Endothelial cell of umbilical vein (primary cell): ENCODE measurements at regions not wholly inside any gene's neighbourhood (a gene's known extent, or its start where the extent isn't known, plus 50 kb on each side); places are given as distances from the start of the nearest gene placed in this dataset.

Experiments
- BruUV-seq: library from RNA; stranded (reverse); fragments of 400-500 nt; replicated peaks from 2 replicates; lab custom pipeline; 2021; lab: Mats Ljungman, UMichigan
- CTCF ChIA-PET: fragments of 300-600, 350-600 bp; sonication (Branson Sonifier 250); formaldehyde crosslinking; loops from one replicate; lab custom pipeline; 2021; ENCODE audit warnings: antibody characterized with exemption, inconsistent platforms; lab: Charles Lee
- POLR2A ChIA-PET: fragments of 300-600, 350-600 bp; sonication (Branson Sonifier 250); formaldehyde crosslinking; loops from one replicate; lab custom pipeline; 2021; ENCODE audit warnings: antibody characterized with exemption, inconsistent platforms; lab: Charles Lee
- DNase-seq: peaks from one replicate; pipeline ENCODE4 v3.0.0-alpha.2; 2011; ENCODE audit warnings: low read depth, low spot score
- FAIRE-seq: peaks from 2 replicates; lab custom pipeline; 2011; peaks lifted over from hg19 to GRCh38; lab: Jason Lieb, UNC
- H2AFZ ChIP-seq: 2 replicates; pipeline ENCODE4 v1.6.0; 2012; ENCODE audit warnings: low read depth, low read length, control low read depth, inconsistent platforms
- H3K27ac ChIP-seq: 2 replicates; pipeline ENCODE4 v1.5.1; 2011; ENCODE audit warnings: low read depth, mild to moderate bottlenecking, control low read depth, low read length, moderate library complexity; ENCODE audit not compliant: insufficient read depth
- H3K27me3 ChIP-seq, 2 experiments: 2 replicates each; pipeline versions ENCODE4 v1.6.0 to v1.6.1; 2011; ENCODE audit warnings: low read length in 2 of 2, mixed read lengths in 1 of 2; ENCODE audit not compliant: control insufficient read depth in 2 of 2, insufficient read depth in 2 of 2
- H3K36me3 ChIP-seq, 2 experiments: 2 replicates in 1 of 2; 3 replicates in 1 of 2; pipeline ENCODE4 v1.5.1; 2011; ENCODE audit warnings: low read length in 2 of 2, mild to moderate bottlenecking in 1 of 2, moderate library complexity in 1 of 2; ENCODE audit not compliant: control insufficient read depth in 2 of 2, insufficient read depth in 2 of 2; ENCODE audit errors: extremely low read depth in 1 of 2
- H3K4me1 ChIP-seq: 3 replicates; pipeline ENCODE4 v1.5.1; 2011; ENCODE audit warnings: mild to moderate bottlenecking, low read length; ENCODE audit not compliant: control insufficient read depth, insufficient read depth; ENCODE audit errors: extremely low read depth
- H3K4me2 ChIP-seq: 2 replicates; pipeline ENCODE4 v1.6.1; 2011; ENCODE audit warnings: low read length, control low read depth, mixed read lengths; ENCODE audit not compliant: insufficient read depth
- H3K4me3 ChIP-seq, 3 experiments: fragments of 200-600 bp in 1 of 3; sonication (generic), shearing (Covaris generic) in 1 of 3; replicated peaks in 1 of 3; 2 replicates each; pipeline ENCODE4 v1.5.1; 2011 to 2016; ENCODE audit warnings: control low read depth in 3 of 3, low read length in 3 of 3, mild to moderate bottlenecking in 2 of 3, inconsistent platforms in 1 of 3, low read depth in 1 of 3, moderate library complexity in 1 of 3; ENCODE audit not compliant: insufficient read depth in 1 of 3
- H3K79me2 ChIP-seq: 2 replicates; pipeline ENCODE4 v1.6.0; 2012; ENCODE audit warnings: low read length, inconsistent platforms; ENCODE audit not compliant: control insufficient read depth, insufficient read depth
- H3K9ac ChIP-seq: replicated peaks from 2 replicates; pipeline ENCODE3; 2011; ENCODE audit warnings: low read length, control low read depth; ENCODE audit not compliant: insufficient read depth; ENCODE audit errors: extremely low read depth
- H3K9me1 ChIP-seq: replicated peaks from 3 replicates; pipeline ENCODE4 v1.6.0; 2011; ENCODE audit warnings: mild to moderate bottlenecking, low read length; ENCODE audit not compliant: control insufficient read depth, insufficient read depth; ENCODE audit errors: extremely low read depth
- H3K9me3 ChIP-seq: replicated peaks from 2 replicates; pipeline ENCODE4 v1.5.1; 2012; ENCODE audit warnings: low read length, inconsistent platforms; ENCODE audit not compliant: control insufficient read depth, insufficient read depth
- H4K20me1 ChIP-seq: replicated peaks from 2 replicates; pipeline ENCODE3; 2011; ENCODE audit warnings: mild to moderate bottlenecking, low read length; ENCODE audit not compliant: control insufficient read depth, insufficient read depth; ENCODE audit errors: extremely low read depth
- EZH2 ChIP-seq: IDR thresholded peaks from 2 replicates; pipeline ENCODE4 v1.6.1; 2012; ENCODE audit warnings: borderline replicate concordance, low read depth, mild to moderate bottlenecking, moderate library complexity, low read length, inconsistent platforms; ENCODE audit not compliant: severe bottlenecking
- GATA2 ChIP-seq: IDR thresholded peaks from 2 replicates; pipeline ENCODE4 v1.7.0; 2011; ENCODE audit warnings: low read depth, mild to moderate bottlenecking, moderate library complexity, mixed read lengths, low read length; ENCODE audit not compliant: insufficient read length, insufficient read depth
- JUN ChIP-seq: IDR thresholded peaks from 2 replicates; pipeline ENCODE4 v1.6.1; 2011; ENCODE audit warnings: borderline replicate concordance, low read depth; ENCODE audit not compliant: insufficient read length, insufficient read depth
- MYC ChIP-seq: IDR thresholded peaks from one replicate; pipeline ENCODE4 v1.6.1; 2011; ENCODE audit warnings: mild to moderate bottlenecking, low read depth, low read length
- POLR2A ChIP-seq: IDR thresholded peaks from 2 replicates; pipeline ENCODE4 v1.6.1; 2012; ENCODE audit warnings: low read depth, mild to moderate bottlenecking, control low read depth, low read length
- POLR2AphosphoS5 ChIP-seq: IDR thresholded peaks from 2 replicates; pipeline ENCODE4 v1.6.1; 2012; ENCODE audit warnings: low read depth, mild to moderate bottlenecking, control low read depth, low read length, moderate library complexity; ENCODE audit not compliant: insufficient read depth
- dilution Hi-C: fragments of 300-500 bp; cut with MboI; formaldehyde crosslinking; loops from one replicate; pipeline ENCODE4 v1.15.0; 2019; ENCODE audit warnings: low sequenced_read_pairs; ENCODE audit not compliant: extremely low pct_ligation_motif_present
- intact Hi-C: fragments of 100-400 bp; cut with micrococcal nuclease; formaldehyde crosslinking; loops from one replicate; pipeline ENCODE4 v1.10.0; 2022

GRCh38 chr10:11680496-11680895 is 61.7 kb upstream of the ECHDC3 start:
- BruUV-seq = no TSS peak
- Histone ChIP-seq H3K36me3 (no peaks in the 10 kb centered on the region), H3K9me3 (no peaks in the 10 kb centered on the region), H3K4me2 (peak overlapping the region; percentile 74), H3K27ac (peak overlapping the region; percentile 32), H3K9me1 (no peaks in the 10 kb centered on the region), H2AFZ (no peak overlapping the region), H3K27me3 (no peaks in the 10 kb centered on the region), H3K79me2 (no peaks in the 10 kb centered on the region), H3K9ac (no peak overlapping the region), H3K4me1 (peaks cover 35% of the 10 kb centered on the region), H4K20me1 (no peaks in the 10 kb centered on the region), H3K4me3 (no peak overlapping the region)
- TF ChIP-seq GATA2 = no peak
- no peak for TF ChIP-seq POLR2A
- TF ChIP-seq MYC = no peak
- TF ChIP-seq EZH2 = no peak
- TF ChIP-seq JUN = no peak
- intact Hi-C loops (loop anchor here (1.0 kb wide), 1 partner anchor 69 kb away; the partner anchor contains the start of gene USP6NL), dilution Hi-C loops (no loop called here)
- CTCF ChIA-PET = interaction anchor here (1.0 to 2.0 kb wide), 2 partner anchors 45 to 128 kb away, joined by 3 to 6 read pairs; no protein-coding TSS in a partner anchor
- peak; percentile 21 for DNase-seq
- POLR2A ChIA-PET = no interaction called here
- no peak for FAIRE-seq

GRCh38 chr10:11679946-11680345 is 62.2 kb upstream of the ECHDC3 start:
- dilution Hi-C loops (no loop called here), intact Hi-C loops (loop anchor here (1.0 kb wide), 1 partner anchor 69 kb away; the partner anchor contains the start of gene USP6NL)
- Histone ChIP-seq H3K4me2 (peak overlapping the region; percentile 74), H3K4me1 (peaks cover 30% of the 10 kb centered on the region), H3K27ac (peak overlapping the region; percentile 32), H2AFZ (peak overlapping the region; percentile 29), H4K20me1 (no peaks in the 10 kb centered on the region), H3K79me2 (no peaks in the 10 kb centered on the region), H3K36me3 (no peaks in the 10 kb centered on the region), H3K9me3 (no peaks in the 10 kb centered on the region), H3K4me3 (peak overlapping the region in 1 of 3 experiments; percentile 40), H3K9ac (no peak overlapping the region), H3K27me3 (no peaks in the 10 kb centered on the region), H3K9me1 (no peaks in the 10 kb centered on the region)
- ChIA-PET POLR2A (no interaction called here), CTCF (interaction anchor here (0.6 to 2.0 kb wide), 3 partner anchors 45 to 138 kb away, joined by 3 to 6 read pairs (median 3); no protein-coding TSS in a partner anchor)
- DNase-seq (peak; percentile 83), FAIRE-seq (peak; percentile 82)
- TF ChIP-seq POLR2AphosphoS5 = no peak
- TF ChIP-seq GATA2 = peak; percentile 77
- BruUV-seq = no TSS peak
